Fibroblast of skin of right biceps (primary cell): ENCODE measurements at regions not wholly inside any gene's neighbourhood (a gene's known extent, or its start where the extent isn't known, plus 50 kb on each side); places are given as distances from the start of the nearest gene placed in this dataset.

Experiments
- DNase-seq: peaks from one replicate; pipeline ENCODE4 v3.0.0-alpha.2; 2013

DNA sequence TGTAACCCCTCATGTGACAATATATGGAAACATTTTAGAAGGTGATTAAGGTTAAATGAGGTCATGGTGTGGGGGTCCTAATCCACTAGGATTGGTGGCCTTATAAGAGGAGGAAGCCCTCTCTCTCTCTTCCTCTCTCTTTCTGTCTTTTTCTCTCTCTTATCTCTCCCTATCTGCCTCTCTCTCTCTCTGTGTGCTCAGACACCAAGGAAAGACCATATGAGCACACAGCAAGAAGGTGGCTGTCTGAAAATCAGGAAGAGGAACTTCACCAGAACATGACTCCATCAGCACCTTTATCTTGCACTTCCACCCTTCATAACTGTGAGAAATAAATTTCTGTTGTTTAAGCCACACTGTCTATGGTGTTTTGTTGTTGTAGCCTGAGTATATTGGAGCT, 1472.2 kb downstream of the PCDH7 start:
- DNase-seq, result no peak

DNA sequence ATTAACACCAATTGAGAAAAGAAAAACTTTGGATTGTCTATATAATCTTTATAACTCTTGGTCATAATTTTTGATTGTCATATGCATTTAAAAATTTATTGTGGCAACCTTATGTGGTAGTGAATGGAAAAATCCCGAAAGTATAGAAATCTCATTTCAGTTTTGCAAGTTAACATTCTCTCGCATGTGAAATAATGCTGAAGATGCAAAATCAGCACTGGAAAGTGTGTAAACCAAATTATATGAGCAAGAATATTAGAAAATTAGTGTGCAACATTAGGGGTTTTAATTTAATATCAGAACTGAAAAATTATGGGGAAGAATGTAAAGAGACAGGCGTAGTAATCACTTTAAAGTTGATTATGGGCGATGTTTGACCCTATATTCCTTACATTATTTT, 1472.8 kb downstream of the PCDH7 start:
- DNase-seq, result no peak

DNA sequence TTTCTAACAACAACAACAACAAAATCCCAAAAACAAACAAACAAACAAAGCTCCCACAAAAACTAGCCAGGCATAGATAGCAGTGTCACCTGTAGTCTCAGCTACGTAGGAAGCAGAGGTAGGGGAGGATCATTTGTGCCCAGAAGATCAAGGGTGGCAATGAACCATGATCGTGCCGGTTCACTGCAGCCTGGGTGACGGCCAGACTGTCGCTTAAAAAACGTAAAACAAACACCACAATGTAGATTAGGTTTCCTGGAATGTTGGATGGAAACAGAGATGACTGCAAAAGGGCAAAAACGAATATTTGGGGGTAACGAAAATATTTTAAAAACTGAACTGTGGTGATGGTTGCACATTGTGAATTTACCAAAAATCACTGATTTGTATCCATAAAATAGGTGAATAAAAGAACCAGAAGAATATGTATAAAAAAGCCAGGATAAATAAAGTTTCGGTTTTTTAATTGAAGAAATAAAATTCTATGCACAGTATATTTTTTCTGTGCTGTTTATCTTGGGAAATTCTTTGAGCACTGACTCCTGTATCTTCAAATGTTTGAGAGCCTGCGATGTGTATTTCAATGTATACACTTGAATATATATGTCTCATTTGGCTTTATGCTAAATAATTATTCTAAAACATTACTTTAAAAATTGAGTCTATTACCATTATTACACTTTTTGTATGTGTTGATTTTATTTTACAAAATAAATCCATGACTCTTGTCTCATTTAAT, 1477.0 kb downstream of the PCDH7 start:
- DNase-seq, result no peak

DNA sequence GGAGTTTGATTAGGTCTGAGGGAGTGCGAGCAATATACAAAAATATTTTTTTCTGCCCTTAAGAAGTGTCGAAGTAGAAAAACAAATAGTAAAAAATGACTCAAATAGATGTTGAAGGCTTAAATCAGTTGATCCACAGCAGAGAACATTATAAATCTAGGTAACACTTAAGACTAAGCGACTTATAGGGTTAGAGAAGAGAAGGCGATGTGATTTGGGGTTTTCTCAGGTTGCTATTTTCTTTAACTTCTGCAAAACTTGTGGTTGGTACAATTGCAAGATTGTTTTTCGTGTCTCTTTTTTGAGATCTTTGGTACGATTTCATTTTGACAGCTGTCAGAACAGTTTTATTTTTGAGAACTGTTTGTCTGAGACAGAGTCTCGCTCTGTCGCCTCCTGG, 1479.5 kb downstream of the PCDH7 start:
- DNase-seq, result no peak

DNA sequence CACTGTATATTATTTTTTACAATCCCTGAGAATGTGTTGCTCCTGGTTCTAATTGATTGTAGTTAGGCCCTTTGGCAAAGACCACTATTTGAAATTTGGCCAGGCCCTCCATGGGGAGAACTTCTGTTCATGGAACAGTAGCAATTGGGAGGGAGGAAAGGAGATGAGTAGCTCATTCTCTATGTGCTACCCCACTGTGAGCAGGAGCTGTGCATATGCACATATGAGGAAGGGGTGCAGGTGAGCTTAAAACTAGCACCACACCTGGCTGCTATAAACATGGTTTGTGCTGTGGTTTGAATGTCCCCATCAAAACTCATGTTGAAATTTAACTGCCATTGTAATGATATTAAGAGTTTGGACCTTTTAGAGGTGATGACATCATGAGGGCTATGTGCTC, 1483.2 kb downstream of the PCDH7 start:
- DNase-seq, result no peak

DNA sequence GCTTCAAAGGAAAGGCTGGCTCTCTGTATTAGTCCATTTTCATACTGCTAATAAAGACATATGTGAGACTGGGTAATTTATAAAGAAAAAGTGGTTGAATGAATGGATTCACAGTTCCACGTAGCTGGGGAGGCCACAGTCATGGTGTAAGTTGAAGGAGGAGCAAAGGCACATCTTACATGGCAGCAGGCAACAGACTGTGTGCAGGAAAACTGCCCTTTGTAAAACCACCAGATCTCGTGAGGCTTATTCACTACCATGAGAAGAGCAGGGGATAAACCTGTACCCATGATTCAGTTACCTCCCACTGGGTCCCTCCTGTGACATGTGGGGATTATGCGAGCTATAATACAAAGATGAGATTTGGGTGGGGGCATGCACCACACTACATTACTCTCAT, 1486.6 kb downstream of the PCDH7 start:
- DNase-seq, result no peak

DNA sequence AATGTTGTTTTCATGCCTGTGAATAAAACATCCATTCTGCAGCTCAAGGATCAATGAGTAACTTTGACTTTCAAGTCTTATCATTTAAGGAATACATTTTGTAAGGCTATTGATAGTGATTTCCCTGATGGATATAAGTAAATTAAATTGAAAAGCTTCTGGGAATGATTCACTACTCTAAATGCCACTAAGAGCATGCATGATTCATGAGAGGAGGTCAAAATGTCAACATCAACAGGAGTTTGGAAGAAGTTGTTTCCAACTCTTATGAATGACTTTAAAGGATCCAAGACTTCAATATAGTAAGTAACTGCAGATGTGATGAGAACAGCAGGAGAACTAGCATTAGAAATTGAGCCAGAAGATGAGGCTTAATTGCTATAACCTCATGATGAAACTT, 1487.3 kb downstream of the PCDH7 start:
- DNase-seq, result no peak

DNA sequence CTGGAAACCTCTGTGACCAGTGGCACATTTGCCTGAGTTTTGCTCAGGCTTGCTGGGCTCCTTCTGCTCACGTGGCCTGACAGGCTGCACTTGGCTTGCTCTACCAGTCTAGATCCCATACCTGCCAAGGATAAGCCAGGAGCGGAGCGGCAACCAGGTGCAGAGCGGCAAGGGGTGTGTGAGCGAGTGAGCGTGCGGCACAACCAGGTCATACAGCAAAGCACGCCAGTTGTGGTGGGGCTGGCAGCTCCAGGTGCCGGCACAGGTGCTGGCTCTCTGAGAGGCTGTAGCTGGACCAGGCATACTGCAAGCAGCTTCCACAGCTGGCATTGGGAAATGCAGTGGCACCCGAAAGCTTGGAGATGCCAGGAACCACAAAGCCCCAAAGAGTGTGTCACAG, 1495.1 kb downstream of the PCDH7 start:
- DNase-seq, result no peak

DNA sequence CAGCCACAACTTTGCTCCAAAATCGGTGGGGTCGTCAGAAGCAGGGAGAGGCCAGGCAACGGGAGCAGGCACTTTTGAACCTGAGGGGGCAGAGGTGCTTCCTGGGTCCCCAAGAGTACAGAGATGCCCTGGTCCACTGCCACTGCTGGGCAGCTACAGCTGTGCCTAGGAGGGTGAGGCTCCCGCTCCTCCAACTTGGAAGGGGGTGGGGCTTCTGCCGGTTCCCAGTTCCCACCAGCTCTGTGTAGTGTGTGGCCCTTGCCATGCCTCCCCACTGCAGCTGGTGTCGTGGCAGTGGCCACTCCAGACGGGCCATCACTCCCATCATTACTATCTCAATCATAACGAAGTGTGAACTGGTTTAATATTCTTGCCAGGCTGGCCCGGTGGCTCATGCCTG, 1496.3 kb downstream of the PCDH7 start:
- no peak for DNase-seq

DNA sequence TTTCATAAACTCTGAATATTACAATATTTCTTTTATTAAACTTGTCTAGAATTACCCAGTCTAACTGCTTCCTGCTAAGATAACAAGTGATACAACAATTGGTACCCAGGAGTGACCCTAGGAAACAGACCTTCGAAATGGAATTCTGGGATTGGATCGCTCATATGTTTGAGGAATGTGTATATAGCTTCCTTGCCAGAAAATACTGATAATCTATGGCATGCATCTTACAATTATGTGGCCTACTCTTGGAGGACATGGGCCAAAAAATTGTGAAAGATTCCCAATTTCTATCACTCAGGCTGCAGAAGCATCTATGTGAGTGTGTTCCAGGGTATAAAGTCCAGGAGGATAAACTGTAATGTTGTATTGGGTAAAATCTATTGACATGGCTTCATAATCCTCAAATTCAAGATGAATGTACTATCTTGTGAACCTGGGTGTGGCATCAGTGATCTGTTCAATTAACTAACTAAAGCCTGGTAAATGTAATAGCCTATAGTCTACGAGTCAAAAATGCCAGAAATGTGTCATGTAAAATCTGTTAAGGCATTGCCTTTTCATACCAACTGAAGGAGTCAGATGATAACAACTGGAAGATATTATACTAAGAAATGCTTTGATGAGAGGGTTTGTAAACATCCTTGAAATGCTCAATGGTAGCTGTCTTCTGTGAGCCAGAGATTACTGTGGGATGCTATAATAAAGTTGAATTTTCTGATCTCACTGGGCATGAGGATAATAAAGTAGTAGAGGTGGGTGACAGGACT, 1499.3 kb downstream of the PCDH7 start:
- DNase-seq, result peak; percentile 11

DNA sequence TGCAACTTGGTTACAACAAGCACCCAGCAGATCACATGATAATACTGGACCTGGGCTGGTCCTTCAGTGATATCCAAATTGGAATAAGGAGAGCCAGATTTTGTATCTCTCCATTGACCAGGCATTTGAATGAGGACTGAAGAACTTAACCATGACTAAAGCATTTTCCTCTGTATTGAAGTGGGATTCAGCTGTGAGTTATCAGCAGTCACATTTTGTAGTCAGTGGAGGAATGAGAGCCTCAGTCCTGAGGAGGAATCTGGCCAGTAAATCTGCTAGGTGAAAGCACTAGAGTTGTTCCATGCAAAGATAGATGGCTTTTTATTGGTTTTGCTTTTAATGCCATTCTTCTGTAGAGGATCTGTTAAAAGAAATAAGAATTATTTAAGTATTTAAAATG, 1506.0 kb downstream of the PCDH7 start:
- no peak for DNase-seq

DNA sequence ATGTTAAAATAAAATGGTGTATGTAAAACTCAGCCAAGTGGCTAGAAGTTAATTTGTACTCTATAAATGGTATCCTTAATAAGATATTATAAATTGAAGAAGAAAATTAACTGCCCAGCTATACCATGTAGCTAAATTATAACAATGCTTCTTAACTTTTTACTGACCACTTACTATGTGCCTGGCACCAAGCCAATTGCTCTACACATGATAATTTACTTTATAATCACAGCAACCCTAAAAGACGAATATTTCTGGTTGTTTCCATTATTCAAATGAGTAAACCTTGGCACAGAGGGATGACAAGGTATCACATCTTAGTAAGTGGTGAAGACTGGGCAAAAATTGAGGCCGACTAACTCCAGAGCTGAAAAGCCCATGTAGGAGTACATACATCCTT, 1506.6 kb downstream of the PCDH7 start:
- no peak for DNase-seq

DNA sequence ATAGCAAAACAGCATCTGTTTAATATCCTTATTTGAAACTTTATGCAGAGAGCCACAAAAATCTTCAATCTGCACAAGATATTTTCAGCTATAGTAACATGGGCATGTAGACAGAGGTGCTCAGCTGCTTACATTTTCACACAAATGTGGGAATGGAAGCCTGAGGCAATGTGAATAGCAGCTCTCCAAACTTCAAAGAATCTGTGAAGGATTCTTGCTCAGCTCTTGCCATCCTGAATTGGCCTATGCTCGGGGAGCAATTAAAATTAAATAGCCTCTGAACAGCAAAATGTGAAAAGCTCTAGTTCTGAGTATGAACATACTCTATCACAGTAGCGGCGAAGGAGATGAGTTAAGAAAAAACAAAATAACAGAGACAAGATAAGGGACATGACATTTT, 1523.8 kb downstream of the PCDH7 start:
- DNase-seq, result no peak

DNA sequence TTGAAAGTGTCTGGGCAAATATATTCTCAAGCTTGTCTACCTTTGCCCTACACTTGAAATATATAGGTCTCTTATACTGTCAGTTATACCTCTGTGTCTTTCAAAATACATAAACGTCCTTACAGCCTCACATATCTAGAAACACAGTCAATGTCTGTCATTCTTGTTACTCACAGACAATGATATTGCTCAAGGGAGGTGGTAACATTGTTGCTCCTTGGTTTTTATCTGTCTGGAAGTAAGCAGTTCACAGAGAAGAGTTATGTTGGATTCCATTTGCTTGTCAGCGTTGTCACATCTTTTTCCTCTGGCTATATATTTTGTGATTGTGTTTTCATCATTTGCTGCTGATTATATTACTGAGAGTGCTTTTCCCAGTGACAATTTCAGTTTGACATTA, 1528.9 kb downstream of the PCDH7 start:
- no peak for DNase-seq

DNA sequence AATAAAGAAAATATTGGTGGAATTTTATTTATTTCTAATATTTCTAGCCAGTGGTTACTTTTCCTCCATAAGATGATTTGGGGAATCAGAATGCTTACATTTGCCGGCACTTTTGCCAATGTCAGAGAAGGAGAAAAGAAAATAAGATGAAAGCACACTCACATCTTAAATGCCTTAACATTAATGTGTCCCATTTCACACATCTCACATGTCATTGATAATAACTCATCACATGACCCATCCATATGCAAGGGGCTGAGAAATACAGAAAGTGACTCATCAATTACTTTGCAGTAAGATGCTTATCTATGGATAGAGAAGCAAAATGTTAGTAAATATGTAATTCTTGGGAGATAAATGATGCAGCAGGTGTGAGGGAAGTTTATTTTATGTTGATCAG, 1531.0 kb downstream of the PCDH7 start:
- DNase-seq, result no peak

DNA sequence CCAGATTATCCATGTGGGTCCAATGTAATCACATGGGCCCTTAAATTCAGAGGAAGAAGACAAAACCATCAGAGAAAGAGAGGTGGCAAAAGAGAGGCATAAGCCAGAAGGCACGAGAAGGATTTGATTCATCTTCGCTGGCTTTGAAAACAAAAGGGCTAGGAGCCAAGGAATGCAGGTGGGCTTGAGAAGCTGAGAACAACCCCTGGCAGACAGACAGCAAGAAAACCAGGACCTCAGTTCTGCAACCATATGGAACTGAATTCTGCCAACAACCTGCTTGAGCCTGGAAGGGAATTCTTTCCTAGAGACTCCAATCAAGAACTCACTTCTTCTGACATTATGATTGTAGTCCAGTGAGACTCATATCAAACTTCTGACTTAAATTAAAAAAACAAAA, 1531.8 kb downstream of the PCDH7 start:
- DNase-seq, result no peak

DNA sequence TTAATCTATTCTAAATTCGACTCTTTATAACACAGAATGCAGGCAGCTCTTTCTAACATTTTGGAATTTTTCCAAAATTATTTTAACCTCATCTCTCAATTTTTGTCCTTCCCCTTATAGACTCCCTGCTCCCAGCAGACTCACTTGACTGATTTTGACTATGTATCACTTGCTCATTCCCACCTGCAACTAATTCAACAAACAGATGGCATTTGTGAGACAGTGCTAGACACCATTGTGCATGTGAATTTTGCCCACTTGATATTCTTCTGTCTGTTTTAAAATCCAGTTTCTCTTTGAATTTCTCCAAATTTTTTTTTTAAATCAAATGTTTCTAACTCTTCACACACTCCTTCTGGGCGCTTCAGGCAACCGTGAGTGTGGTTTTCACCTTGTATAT, 1534.0 kb downstream of the PCDH7 start:
- DNase-seq, result no peak

DNA sequence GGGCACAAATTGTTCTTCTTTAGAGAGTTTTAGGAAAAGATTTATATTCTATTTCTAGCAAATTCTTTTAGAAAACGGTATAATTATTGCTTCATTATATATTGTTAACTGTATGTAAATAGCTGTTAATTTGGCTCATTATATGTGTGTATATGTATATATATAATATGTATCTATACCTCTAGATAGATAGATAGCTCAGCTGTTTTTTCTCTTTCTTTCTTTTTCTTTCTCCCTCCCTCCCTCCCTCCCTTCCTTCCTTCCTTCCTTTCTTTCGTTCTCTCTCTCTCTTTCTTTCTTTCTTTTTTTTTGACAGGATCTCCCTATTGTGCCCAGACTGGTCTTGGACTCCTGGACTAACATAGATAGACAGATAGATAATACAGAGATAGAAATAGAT, 1538.8 kb downstream of the PCDH7 start:
- DNase-seq, result no peak

DNA sequence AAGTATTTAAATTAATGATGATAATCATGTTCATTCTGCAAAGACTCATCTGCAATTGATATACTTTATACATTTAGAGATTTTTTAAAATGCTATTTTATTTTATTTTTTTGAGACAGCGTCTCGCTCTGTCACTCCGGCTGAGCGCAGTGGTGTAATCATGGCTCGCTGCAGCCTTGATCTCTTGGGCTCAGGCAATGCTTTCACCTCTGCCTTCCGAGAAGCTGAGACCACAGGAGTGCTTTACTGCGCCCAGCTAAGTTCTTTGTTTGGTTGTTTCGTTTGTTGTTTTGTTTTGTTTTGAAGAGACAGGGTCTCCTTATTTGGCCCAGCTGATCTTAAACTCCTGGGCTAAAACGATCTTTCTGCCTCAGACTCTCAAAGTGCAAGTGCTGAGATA, 1541.0 kb downstream of the PCDH7 start:
- DNase-seq, result no peak

DNA sequence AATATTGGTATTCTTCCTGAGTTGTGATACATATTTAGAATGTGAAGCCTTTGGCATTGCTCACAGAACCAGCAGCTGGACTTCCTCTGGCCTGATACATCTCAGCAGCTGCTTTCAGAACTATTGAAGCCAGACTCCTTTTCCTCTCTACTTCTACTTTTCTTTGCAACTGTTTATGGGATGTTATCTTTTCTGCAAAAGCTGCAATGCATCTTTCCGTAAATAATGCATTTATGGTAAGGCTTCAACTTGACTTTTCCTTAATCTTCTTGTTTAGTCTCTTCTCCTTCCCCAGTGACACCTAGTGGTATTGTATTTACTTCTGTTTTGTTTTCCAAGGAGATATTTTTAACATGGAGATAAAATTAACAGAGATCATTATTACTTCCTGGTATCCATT, 1548.7 kb downstream of the PCDH7 start:
- DNase-seq, result no peak

DNA sequence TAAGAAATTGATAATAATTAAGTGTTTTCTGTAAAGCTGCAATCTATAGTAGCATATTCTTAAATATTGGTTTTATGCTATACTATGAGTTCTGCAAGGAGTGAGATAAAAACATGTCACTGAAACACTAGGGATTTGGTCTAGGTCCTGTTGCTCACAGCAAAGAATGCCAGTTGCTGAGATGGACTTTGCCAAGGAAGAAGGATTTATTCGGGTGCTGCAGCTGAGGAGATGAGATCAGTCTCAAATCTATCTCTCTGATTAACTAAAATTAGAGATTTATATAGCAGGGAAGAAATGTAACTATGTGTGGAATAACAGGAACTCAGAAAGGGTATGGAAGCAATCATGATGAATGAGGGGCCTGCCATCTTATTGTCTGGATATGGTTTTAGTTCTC, 1569.9 kb downstream of the PCDH7 start:
- no peak for DNase-seq

DNA sequence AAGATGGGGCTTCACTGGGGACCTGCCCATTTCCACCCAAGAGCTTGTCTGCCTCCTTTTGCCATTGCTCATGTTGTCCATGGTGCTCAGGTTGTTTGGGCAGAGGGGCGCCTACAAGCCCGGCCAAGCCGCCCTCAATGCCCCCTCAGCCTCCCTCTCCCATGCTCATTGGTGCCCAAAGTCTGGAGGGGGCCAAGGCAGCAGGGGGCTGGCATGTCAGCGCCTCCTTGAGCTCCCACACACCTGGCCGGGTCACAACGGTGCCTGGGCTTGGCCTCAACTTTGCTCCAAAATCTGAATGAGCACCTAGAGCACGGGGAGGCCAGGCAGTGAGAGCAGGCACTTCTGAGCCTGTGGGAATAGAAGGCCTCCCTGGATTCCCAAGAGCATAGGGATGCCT, 1598.8 kb downstream of the PCDH7 start:
- no peak for DNase-seq

DNA sequence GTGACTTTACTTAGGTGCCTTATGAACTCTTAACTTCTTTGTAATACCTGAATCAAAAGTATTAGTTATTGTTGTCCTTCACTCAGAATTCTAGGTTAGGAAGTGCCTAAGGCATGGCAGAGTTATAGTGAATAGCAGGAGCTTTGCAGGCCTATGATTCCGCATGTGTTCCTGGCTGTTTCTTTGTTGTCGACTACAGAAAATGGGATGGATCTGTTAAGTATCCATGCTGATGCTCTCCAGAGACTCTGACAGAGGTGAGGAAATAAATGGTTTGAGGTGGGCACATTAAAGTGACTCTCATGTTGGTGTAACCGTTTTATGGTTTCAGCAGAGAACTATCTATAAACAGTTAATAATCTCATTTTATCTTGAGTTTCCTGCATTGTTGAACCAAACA, 1601.3 kb downstream of the PCDH7 start:
- DNase-seq, result no peak

DNA sequence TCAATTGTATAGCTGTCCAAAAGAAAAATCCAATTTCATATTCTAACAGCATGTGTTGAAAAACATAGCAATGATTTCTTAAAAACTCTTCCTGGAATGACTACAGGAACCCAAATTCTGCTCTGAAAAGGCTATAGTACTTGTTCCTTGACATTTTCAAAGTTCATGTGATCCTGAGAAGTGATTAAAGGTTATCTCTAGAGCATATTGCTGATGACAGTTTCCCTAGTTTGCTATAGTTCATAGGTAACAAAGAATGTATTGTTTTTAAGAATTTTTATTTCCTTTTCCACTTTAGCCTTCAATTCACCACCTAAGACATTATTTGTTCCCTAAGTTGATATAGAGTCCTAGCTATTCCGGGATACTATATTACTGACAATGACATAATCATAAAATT, 1614.6 kb downstream of the PCDH7 start:
- no peak for DNase-seq

DNA sequence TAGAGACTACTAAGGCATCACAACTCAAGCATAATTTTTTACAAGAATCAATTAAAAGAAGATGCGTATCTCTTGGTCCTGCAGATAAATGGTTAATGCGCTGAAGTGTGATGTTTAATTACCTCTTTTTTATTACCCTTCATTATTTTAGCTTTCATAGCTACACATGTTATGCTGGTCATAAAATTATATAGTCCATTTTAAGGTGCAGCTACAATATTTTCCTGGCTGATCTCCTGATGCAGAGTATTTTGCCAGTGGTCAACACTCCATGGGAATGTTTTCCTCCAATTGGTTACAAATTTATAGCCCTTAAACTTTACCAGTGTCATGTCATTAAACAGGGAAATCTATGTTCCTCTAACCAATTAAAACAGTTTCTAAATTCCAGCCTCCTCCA, 1617.2 kb downstream of the PCDH7 start:
- no peak for DNase-seq
